Hematopoietic multipotent progenitor cell treated with erythropoietin and hydrocortisone succinate and interleukin-3 and kit ligand, for 15 days (in vitro differentiated cells): ENCODE measurements at regions not wholly inside any gene's neighbourhood (a gene's known extent, or its start where the extent isn't known, plus 50 kb on each side); places are given as distances from the start of the nearest gene placed in this dataset.

ENCODE experiments used
- DNase-seq: peaks from one replicate; pipeline ENCODE4 v3.0.0-alpha.2; 2015; ENCODE audit warnings: low spot score

DNA sequence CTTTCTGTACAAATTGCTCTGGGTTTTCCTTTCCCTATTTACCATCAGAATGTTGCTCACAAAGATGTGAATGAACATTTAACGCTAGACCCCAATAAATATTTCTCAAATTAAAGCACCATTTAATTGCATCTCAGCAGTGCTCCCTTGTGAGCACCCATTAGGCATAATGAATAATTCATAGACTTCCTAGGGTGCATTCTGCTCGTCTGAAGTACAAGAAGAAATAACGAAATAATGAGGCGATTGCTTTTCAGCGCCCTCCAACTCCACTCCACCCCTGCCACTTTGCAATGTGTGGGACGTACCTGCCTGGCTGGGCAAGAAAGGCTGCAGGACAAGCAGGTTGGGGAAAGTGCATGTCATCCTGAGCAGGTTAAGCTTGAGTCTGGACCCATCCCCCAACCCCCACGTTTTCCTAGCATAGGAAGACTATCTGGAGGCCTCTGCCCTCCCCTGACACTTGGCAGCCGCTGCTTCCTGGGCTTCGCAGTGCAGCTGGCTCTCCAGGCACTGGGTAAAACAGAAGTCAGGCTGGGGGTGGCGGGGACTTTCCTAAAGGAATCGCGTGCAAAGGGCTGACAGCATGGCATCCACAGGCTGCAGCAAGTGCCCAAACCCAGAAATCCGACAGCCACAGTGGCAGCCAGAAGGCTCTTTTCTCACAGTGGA is 253.7 kb downstream of the DUSP6 start:
- DNase-seq = no peak

DNA sequence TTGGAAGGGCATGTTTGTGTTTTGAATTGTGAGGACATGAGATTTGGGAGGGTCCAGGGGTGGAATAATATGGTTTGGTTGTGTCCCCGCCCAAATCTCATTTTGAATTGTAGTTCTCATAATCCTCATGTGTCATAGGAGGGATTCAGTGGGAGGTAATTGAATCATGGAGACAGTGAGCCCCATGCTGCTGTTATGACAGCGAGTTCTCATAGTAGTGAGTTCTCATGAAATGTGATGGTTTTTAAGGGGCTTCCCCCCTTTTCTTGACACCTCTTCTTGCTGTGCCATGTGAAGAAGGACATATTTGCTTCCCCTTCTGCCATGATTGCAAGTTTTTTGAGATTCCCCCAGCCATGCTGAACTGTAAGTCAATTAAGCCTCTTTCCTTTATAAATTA is 260.0 kb downstream of the DUSP6 start:
- no peak for DNase-seq

DNA sequence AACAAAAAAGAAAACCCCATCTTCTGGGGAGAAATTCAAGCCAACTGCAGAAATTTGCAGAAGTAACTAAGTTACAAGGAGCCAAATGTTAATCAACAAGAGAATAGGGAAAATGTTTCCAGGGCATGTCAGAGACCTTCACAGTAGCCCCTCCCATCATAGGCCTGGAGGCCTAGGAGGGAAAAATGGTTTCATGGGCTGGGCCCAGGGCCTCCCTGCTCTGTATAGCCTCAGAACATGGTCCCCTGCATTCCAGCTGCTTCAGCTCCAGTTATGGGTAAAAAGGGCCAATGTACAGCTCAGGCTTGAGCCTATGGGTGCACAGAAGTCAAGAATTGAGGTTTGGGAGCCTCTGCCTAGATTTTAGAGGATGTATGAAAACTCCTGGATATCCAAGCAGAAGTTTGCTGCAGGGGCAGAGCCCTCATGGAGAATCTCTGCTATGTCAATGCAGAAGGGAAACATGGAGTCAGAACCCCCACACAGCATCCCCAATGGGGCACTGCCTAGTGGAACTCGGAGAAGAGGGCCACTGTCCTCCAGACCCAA is 260.9 kb downstream of the DUSP6 start:
- no peak for DNase-seq

DNA sequence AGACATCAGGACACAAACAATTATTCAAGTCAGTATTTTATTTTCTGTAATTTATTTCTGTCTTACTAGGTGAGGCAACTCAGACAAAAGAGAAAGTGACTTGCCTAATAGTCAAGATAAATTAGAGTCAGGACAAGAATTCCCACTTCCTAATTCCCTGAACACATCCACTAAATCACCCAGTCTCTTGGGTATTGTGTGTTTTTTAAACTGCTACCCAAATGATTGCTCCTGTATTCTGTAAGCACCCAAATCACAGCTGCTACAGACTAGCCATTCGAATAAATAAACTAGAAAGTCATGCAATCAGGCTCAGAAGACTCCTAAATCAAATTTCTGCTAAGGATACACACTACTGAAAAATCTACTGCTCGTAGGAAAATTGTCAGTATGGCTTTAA is 263.0 kb downstream of the DUSP6 start:
- DNase-seq = no peak

DNA sequence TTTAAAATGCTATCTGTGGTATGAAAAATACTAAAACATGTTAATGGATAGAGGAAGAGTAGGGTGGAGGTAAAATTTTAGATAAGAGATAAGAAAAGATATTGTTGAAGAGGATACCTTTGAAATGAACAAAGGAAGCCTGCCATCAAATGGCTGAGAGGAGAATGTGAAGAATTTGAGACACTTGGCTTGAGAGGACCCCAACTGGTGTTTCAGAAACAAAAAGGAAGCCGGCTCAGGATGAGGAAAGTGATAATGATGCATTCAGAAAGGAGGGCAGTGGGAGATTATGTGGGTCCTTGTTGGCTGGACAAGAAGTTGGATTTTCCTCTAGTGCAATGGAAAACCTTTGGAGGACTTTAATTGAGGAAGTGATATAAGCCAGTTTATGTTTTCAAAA is 264.4 kb downstream of the DUSP6 start:
- no peak for DNase-seq

DNA sequence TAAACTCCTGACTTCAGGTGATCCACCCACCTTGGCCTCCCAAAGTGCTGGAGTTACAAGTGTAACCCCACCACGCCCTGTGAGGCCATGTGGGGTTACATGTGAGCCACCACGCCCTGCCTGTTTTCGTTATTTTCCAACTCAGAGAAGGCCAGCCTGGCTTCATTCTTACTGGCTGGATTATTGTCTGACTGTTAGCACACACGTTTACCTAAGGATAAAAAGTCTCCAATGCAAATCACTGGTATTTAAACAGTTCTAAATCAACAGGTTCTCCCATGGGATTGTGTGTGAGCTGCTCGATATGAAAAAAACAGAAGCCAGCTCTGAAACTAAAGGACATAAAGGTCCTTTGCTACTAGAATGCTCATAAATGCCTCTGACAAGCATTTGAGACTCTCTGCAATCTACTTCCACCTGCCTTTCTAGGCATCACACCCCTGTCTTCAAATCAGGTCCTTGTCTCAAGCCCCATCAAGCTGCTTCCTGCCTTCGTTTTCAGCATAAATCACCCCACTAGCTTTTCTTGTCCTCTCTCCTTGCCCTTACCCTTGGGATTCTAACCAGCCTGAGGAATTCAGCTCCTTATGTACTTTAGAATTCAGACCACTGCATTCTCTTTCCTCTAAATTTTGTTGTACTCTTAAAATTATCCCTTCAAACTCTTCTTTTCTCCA is 265.0 kb downstream of the DUSP6 start:
- no peak for DNase-seq

DNA sequence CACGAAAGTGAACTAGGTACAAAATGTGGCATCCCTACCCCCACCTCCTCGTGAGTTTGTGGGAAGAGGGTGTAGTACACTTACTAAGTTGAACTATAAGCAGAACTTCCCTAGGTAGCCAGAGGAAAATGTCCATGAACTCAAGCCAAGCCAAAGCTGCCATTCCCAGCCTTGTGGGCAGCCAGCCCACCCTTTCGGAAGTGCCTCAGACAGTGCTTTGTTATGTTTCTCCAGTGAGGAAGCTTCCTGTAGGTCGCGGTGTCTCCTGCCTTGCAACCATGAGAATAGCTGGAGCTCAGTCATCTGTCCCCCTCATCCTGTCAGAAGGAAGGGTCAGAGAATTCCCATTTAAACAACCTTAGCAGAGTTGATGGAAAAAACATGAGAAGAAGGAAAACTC is 266.9 kb downstream of the DUSP6 start:
- no peak for DNase-seq

DNA sequence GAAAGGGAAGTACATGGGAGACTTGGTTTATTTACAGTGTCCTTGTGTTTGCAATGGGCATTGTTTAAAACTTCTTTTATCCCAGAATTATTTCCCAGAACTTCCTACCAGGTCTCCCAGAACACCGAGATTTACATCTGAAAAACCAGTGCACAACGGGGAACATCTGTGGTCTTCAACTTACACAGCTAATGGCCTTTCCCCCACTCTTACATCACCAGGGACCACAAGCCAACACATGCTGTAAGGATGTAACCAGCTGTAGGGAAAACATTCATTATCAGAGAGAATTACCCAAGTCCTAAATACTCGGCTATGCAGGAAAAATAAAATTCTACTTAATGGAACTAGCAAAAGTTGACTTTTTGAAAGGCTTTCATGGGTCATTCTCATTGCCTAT is 267.6 kb downstream of the DUSP6 start:
- no peak for DNase-seq

DNA sequence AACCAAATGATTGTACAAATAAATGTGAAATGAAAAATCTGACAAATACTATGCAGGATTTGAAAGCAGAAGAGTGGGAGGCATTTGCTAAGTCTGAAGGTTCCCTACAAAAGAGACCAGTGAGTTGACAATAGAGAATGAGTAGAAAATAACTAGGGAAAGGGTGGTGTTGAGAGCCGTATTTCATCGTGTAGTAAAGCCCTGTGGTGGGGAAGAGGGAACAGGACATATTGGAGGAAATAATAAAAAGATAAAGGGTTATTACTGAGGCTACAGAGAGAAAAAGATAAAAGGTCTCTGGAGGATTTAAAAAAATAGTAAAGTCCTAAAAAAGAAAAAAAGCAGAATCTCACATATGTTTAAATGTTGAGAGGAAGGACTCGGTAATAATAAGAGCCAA is 268.8 kb downstream of the DUSP6 start:
- no peak for DNase-seq

DNA sequence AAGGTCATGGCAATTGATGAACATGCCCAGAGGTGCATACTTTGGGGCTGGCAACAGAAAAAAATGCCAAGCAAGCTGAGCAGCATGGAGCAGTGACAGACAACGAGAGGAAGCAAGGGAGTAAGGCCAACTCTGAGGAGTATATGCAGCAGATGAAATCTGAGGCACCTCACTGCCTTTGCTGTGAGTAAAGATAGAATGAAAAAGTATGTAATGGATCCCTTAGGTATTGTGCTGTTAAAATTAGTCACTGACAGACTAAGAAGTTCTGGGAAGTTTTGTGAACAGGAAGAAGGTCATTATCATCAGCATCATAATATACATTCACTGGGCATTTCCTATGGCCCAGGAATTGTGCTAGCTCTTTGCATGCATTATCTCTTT is 269.9 kb downstream of the DUSP6 start:
- DNase-seq = no peak

DNA sequence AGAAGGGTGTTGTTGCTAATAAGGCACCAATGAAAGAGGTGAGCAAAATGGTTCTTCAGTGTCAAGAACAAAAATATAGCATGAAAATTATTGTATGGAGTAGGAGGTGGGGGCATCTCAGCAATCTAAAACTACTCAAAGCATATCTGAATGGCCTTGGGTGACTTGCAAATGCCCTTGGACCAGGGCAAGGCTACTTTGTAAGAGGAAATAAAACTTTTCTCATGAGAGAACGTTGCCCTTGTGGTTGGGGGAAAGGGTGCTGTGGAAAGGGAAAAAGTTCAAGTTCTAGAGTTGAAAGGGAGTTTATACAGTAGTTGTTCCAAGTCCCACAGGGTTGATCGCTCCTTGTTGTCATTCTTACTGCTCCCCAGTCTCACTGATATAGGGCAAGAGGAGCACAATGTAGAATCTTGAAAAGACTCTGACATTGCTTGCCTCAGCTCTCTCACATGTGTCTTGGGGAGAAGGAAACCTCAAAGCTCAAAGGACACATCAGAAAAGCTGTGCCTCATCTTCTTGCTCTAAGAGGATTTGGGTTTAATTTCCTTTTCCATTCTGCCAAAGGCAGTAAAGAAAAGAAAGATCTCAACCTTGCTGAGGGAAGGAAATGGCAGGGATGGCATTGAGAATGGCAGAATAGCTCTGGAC is 270.5 kb downstream of the DUSP6 start:
- DNase-seq = no peak

DNA sequence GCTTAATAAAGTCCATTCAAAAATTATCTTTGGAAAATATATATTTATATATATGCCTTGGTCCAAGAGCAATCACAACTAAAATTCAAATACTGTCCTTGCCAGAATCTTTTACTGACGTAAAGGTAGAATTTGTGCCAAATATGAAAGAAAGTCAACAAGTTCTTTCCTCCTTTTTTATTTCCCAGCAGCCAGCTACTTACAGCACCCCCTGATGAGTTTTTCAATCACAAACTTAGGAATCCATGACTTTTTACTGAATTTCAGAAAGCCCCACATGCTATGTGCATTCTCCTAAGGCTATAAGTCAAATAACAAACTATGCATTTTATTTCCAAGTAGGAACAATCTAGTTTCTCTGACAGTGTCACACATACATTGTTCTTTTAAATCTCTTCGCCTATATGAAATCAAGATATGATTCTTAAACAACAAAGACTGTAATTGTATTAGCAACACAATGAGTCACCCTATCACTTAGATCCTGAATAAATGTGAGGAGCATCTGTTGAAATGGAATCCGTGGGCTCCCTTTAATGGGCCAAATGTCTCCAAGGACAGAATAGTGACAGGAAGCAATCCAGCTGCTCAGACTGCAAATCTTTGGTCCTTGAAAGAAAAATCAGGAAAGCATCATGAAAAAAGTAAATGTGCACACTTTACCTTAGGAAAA is 271.4 kb downstream of the DUSP6 start:
- no peak for DNase-seq

DNA sequence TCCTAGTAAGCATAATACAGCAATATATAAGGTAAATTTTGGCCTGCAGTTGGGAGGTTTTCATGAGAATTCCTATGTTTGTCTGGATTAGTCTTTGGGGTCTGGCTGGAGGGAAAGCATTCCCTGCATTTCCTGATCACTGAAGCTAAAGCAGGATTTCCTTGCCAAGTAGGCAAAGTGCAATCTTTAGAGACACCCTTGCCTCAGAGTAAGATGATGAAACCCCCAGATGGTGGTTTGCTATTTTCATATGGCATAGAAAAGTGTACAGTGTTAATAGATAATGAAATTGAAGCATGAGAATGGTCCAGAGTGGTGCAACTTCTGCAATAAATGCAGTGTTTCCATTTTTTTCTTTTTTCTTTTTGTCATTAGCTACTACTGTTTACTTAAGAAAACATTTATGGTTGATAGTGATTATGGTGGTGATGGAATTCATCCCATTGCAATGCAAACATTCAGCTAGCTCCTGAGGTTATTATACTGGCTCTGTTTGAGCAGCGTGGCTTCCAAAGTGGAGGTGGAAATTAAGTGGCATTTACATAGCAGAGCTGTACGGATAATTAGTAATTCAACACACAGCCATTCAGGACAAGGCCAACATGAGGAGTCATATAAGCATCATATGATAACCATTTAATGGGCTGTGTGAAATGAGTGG is 276.3 kb downstream of the DUSP6 start:
- DNase-seq = no peak

DNA sequence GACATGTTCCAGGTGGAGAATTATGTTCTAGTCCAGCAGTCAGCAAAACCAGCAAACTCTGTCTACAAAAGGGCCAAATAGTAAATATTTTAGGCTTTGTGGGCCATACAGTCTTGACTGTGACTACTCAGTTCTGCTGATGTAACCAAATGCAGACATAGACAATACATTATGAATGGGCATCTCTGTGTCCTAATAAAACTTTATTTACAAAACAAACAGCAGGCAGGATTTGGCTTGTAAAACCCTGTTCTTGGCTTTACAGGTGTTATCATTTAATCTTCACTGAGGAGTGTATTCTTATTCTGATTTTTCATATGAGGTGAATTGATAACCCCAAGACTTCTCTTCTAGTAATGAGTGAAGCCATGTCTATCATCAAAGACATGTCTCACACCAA is 278.6 kb downstream of the DUSP6 start:
- no peak for DNase-seq

DNA sequence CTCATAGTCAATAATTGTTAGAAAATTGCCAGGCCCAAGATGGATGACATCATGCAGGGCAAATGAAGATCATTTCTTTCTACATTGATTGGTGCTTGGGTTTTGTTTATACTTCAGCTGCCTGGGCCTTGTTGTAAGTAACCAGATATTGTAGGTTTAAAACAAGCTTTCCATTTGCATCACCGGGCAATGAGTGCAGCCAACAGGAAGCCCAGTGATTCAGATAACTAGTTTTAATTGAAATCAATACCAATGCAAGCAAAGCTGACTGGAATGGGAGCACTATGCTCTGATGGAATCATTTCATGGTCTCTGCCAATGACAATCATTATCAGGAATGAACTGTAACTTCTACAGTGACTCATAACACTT is 279.3 kb downstream of the DUSP6 start:
- no peak for DNase-seq

DNA sequence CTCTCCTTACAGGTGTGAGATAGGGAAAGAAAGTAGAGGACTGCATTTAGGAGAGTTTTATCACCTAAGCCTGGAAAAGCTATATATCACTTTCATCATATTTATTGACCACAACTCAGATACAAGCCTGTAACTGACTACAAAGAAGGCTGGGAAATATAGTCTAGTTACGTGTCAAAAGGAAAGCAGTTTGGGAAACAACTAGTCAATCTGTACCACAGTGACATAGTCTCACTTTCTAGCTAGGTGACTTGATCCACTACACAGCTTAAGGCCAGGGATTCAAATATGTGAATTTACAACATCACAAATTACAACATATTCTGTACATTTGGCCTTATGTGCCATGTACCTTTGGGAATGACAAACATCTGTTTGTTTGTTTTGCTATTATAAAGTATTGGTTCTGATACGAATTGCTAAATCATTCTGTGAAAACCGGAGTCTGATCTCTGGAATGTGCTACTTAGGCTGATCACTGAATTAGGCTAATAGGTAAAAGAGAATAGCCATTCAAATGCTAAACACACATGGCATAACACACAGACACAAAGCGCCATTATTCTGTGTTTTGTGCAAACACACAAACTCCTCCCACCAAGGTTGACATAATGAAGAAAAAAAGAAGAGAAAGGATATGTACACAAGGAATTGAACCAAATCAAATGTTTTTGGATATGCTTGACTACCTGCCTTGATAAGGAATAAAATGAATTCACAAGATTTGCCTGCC is 279.8 kb downstream of the DUSP6 start:
- no peak for DNase-seq

DNA sequence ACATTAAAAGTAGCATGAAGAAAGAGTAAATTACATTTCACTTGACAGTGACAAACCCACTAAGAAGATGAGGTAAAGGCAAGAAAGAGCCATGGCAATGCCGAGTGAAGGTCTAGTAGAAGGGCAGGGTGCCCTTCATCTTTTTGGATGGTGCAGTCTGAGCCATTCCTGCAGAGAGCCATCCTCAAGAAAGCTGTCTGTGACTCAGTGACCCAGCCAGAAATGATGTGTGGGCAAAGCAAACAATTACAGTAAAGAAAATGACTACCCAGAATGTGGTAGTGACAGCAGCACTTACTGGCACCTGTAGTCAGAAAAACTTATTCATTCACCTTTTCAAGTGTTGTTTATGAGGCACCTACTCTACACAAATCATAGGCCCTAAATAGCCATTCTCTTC is 281.7 kb downstream of the DUSP6 start:
- DNase-seq = no peak

DNA sequence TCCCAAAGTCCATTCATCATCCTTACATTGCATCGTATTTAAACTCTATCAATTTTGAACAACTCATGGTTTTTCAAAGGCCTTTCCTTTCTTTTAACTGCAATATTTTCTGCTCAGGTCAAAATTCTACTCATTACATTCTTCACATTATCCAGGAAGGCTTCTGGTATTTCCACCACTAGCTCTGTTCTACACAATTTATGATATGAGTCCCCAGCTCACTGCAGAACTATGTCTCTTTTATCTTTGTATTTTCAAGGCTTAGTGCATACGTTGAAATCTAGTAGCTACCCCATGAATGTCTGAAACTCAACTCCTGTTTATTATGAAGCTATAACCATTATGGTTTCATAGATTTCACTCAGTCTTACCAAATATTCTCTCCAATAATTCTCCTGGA is 282.9 kb downstream of the DUSP6 start:
- no peak for DNase-seq

DNA sequence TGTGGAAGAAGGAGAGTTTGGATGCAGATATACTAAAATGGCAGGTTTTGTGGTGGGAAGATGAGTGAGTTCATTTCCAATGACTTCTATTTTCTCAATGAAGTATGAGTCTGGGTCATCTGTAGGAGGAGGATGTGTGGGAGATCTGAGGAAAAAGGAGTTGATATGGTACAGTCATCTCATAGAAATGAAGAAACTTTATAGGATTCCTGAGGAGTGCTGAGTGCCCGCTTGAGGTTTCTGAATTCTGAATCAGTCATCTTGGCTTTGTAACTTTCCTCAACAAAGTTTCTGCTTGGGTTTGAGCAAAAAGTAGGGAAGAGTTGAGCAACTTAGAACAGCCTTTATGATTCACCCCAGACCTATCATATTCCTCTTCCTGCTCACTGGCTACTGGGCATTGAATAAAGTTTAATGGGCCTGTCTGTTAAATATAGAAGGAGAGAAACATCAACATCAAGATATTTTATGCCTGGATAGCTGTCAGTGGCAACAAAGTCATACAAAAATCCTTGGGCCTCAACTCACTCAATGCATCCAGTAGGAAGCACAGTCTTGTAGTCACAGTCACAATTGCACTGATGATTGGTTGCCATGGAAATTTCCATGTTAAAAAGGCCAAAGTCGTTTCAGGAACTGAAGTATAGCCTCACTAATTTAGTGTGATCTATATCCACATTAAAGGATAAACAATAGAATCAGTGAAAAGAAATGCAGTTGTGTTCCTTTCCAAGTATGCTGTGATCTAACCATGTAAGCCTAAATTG is 284.7 kb downstream of the DUSP6 start:
- DNase-seq = no peak

DNA sequence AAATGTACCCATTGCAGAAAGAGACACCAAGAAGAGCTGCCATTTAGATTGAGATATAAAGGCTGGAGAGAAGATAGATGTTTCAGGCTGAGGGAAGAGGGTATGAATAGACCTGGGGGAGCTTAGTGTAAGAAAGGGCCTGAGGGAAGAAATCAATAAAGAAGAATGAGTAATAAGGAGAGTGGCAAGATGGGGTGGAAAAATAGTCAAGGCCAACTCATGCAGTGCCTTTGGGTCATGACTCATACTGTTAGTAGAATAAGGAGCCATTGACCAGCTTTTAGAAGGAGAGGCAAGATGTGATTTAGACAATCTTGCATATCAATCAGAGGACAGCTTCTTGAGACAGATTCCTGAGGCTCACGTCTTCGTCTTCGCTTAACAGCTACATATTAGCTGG is 287.5 kb downstream of the DUSP6 start:
- DNase-seq = no peak

DNA sequence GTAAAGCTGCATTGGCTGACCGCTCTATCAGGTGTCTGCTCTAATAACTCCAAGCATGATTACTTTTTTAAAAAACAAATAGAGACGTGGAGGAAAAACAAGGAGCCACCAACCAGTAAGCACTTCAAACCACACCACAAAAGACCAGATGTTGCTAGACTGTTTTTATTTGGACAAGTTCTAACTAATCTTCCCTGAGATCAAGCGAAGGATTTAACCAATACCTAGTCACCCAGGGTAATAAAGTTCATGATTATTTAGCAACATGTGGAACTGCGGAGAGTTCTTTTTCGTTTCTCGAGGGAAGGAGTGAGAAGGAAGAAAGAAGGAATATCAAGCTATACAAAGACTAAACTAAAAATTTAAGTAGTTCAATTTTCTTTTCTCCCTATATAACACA is 288.1 kb downstream of the DUSP6 start:
- no peak for DNase-seq
